Suprapubic skin (tissue), 4 donors: ENCODE measurements at regions not wholly inside any gene's neighbourhood (a gene's known extent, or its start where the extent isn't known, plus 50 kb on each side); places are given as distances from the start of the nearest gene placed in this dataset.
A peak's percentile ranks its signal among the peaks of the same experiment; 100 is the strongest.
"Not testable (repeated sequence)": the region's sequence is repeated elsewhere in the genome, so short reads cannot be mapped to it uniquely, and the experiment has no call there.

Source experiments
- DNase-seq, 2 donors: peaks; one replicate each; pipeline ENCODE4 v3.0.0-alpha.2; 2019; ENCODE audit warnings: low spot score in 2 of 2
- H3K27ac ChIP-seq: fragments of 200-600 bp; sonication (generic); one replicate; pipeline ENCODE4 v1.5.1; 2019
- H3K27me3 ChIP-seq: fragments of 200-600 bp; sonication (generic); one replicate; pipeline ENCODE4 v1.5.1; 2019
- H3K36me3 ChIP-seq: fragments of 200-600 bp; sonication (generic); one replicate; pipeline ENCODE4 v1.5.1; 2019
- H3K4me1 ChIP-seq: fragments of 200-600 bp; sonication (generic); one replicate; pipeline ENCODE4 v1.5.1; 2019
- H3K4me3 ChIP-seq: fragments of 200-600 bp; sonication (generic); one replicate; pipeline ENCODE4 v1.5.1; 2019; ENCODE audit warnings: mild to moderate bottlenecking
- H3K9me3 ChIP-seq: fragments of 200-600 bp; sonication (generic); one replicate; pipeline ENCODE4 v1.5.1; 2019
- CTCF ChIP-seq, 2 donors: fragments of 200-600 bp in 1 of 2; fragments of 450-650 bp in 1 of 2; sonication (generic) in 1 of 2; IDR thresholded peaks; one replicate each; pipeline ENCODE4 v1.5.1; 2016 to 2019; ENCODE audit warnings: antibody characterized with exemption in 2 of 2, mild to moderate bottlenecking in 1 of 2, moderate library complexity in 1 of 2
- EP300 ChIP-seq: sonication (generic); formaldehyde crosslinking; IDR thresholded peaks from one replicate; pipeline ENCODE4 v1.6.1; 2017; ENCODE audit warnings: antibody characterized with exemption
- POLR2A ChIP-seq, 2 donors: fragments of 450-650 bp; IDR thresholded peaks; one replicate each; pipeline ENCODE4 v1.6.1; 2017; ENCODE audit warnings: antibody characterized with exemption in 2 of 2, mild to moderate bottlenecking in 2 of 2, moderate library complexity in 2 of 2
- POLR2AphosphoS5 ChIP-seq, 3 donors: sonication (generic); formaldehyde crosslinking; IDR thresholded peaks; one replicate each; pipeline ENCODE4 v1.6.1; 2017; ENCODE audit warnings: antibody characterized with exemption in 3 of 3
- WGBS: methylation state at CpG from one replicate; pipeline ENCODE4 v1.1.5; 2018; 5-methylcytosine and 5-hydroxymethylcytosine counted together

- TF ChIP-seq EP300 (no peak), CTCF (IDR thresholded peaks at IDR 0.05) (no peak), POLR2AphosphoS5 (IDR thresholded peaks at IDR 0.05) (no peak)
- Histone ChIP-seq H3K36me3 (no peaks in the 10 kb centered on the region), H3K27ac (no peak overlapping the region), H3K9me3 (no peaks in the 10 kb centered on the region), H3K4me3 (no peak overlapping the region), H3K4me1 (peaks cover 23% of the 10 kb centered on the region), H3K27me3 (no peaks in the 10 kb centered on the region)
- DNase-seq, result no peak
- WGBS, result 98% methylated on average over 3 of the region's 3 CpGs
These were observed 190.1 kb upstream of the ZNF217 start for GRCh38 chr20:53783768-53784167.

GRCh38 chr20:53782612-53783246 lies 189.1 kb upstream of the ZNF217 start:
- no peaks in the 10 kb centered on the region for H3K27me3 ChIP-seq
- no peak overlapping the region for H3K4me3 ChIP-seq
- no peaks in the 10 kb centered on the region for H3K36me3 ChIP-seq
- H3K4me1 ChIP-seq, result peaks cover 30% of the 10 kb centered on the region
- TF ChIP-seq POLR2AphosphoS5 (IDR thresholded peaks at IDR 0.05), result no peak
- no peak for TF ChIP-seq POLR2A (IDR thresholded peaks at IDR 0.05)
- no peak for TF ChIP-seq CTCF (IDR thresholded peaks at IDR 0.05)
- TF ChIP-seq EP300, result no peak
- no peak overlapping the region for H3K27ac ChIP-seq
- DNase-seq, result no peak
- no peaks in the 10 kb centered on the region for H3K9me3 ChIP-seq
- WGBS, result 95% methylated on average over 4 of the region's 4 CpGs

GRCh38 chr20:53779822-53780221 lies 186.2 kb upstream of the ZNF217 start:
- DNase-seq, result no peak
- Histone ChIP-seq H3K4me1 (peaks cover 9% of the 10 kb centered on the region), H3K36me3 (no peaks in the 10 kb centered on the region), H3K27me3 (no peaks in the 10 kb centered on the region), H3K4me3 (no peak overlapping the region), H3K9me3 (no peaks in the 10 kb centered on the region), H3K27ac (no peak overlapping the region)
- TF ChIP-seq POLR2AphosphoS5 (IDR thresholded peaks at IDR 0.05) (no peak), CTCF (IDR thresholded peaks at IDR 0.05) (no peak), EP300 (no peak), POLR2A (IDR thresholded peaks at IDR 0.05) (no peak)
- 63% methylated on average over 1 of the region's 1 CpG for WGBS

GRCh38 chr20:53778736-53779135 lies 185.1 kb upstream of the ZNF217 start:
- Histone ChIP-seq H3K4me1 (peaks cover 18% of the 10 kb centered on the region), H3K9me3 (no peaks in the 10 kb centered on the region), H3K36me3 (no peaks in the 10 kb centered on the region), H3K27ac (no peak overlapping the region), H3K4me3 (no peak overlapping the region), H3K27me3 (no peaks in the 10 kb centered on the region)
- TF ChIP-seq POLR2AphosphoS5 (IDR thresholded peaks at IDR 0.05), result no peak
- WGBS, result 85% methylated on average over 7 of the region's 7 CpGs
- DNase-seq, result peak in 1 of 2 donors; percentile 15

GRCh38 chr20:53778041-53778516 lies 184.4 kb upstream of the ZNF217 start:
- no peaks in the 10 kb centered on the region for H3K36me3 ChIP-seq
- no peak overlapping the region for H3K4me3 ChIP-seq
- TF ChIP-seq POLR2AphosphoS5 (IDR thresholded peaks at IDR 0.05) (peak in 1 of 3 donors; percentile 4), CTCF (IDR thresholded peaks at IDR 0.05) (no peak)
- DNase-seq, result peak in 1 of 2 donors; percentile 61
- WGBS, result 31% methylated on average over 9 of the region's 9 CpGs
- H3K4me1 ChIP-seq, result peaks cover 23% of the 10 kb centered on the region
- H3K27ac ChIP-seq, result no peak overlapping the region
- no peaks in the 10 kb centered on the region for H3K9me3 ChIP-seq
- H3K27me3 ChIP-seq, result no peaks in the 10 kb centered on the region

- not testable (repeated sequence) for H3K4me3 ChIP-seq, DNase-seq, H3K9me3 ChIP-seq, H3K36me3 ChIP-seq, H3K27ac ChIP-seq, H3K27me3 ChIP-seq
- 93% methylated on average over 7 of the region's 7 CpGs for WGBS
- peaks cover 23% of the 10 kb centered on the region for H3K4me1 ChIP-seq
These were observed 183.8 kb upstream of the ZNF217 start for GRCh38 chr20:53777402-53777801.
